Natural killer cell treated with Interleukin-12 subunit alpha and Interleukin-12 subunit beta and Interleukin-15 and Interleukin-18, amount 100 ng/mL, for 72 hours (primary cell): ENCODE measurements at regions not wholly inside any gene's neighbourhood (a gene's known extent, or its start where the extent isn't known, plus 50 kb on each side); places are given as distances from the start of the nearest gene placed in this dataset.
"Not testable (repeated sequence)": the region's sequence is repeated elsewhere in the genome, so short reads cannot be mapped to it uniquely, and the experiment has no call there.

Experiments used
- ATAC-seq, 2 donors: fragments of 150-1000 bp; cut with Tn5 transposase in 1 of 2; sonication (Bioruptor Pico), chemical (Tn5 transposase) in 1 of 2; 2 replicates each; pipeline ENCODE4 v1.10.0; 2021
- DNase-seq: peaks from one replicate; pipeline ENCODE4 v3.0.0; 2022; ENCODE audit warnings: low spot score
- H3K27ac Mint-ChIP-seq, 2 donors: 1 replicate in 1 of 2; 2 replicates in 1 of 2; pipeline ENCODE4 v1.8.0; 2022; ENCODE audit warnings: mixed read lengths in 2 of 2, mild to moderate bottlenecking in 1 of 2, moderate library complexity in 1 of 2
- H3K27me3 Mint-ChIP-seq, 2 donors: 1 replicate in 1 of 2; 2 replicates in 1 of 2; pipeline ENCODE4 v1.8.0; 2022; ENCODE audit warnings: mixed read lengths in 2 of 2
- H3K36me3 Mint-ChIP-seq: one replicate; pipeline ENCODE4 v1.8.0; 2022; ENCODE audit warnings: mixed read lengths
- H3K4me1 Mint-ChIP-seq, 2 donors: 1 replicate in 1 of 2; 2 replicates in 1 of 2; pipeline ENCODE4 v1.8.0; 2022; ENCODE audit warnings: low read depth in 2 of 2, mixed read lengths in 2 of 2, mild to moderate bottlenecking in 1 of 2
- H3K4me3 Mint-ChIP-seq: one replicate; pipeline ENCODE4 v1.8.0; 2022; ENCODE audit warnings: mixed read lengths
- H3K9me3 Mint-ChIP-seq: 2 replicates; pipeline ENCODE4 v1.8.0; 2022; ENCODE audit warnings: mixed read lengths

- ATAC-seq: no peak
- Mint-ChIP-seq H3K27ac (no peak overlapping the region), H3K27me3 (peaks cover 13 to 28% of the 10 kb centered on the region in 2 donors), H3K4me3 (no peak overlapping the region), H3K9me3 (no peaks in the 10 kb centered on the region), H3K36me3 (no peaks in the 10 kb centered on the region), H3K4me1 (no peaks in the 10 kb centered on the region)
- DNase-seq: no peak
Observed at GRCh38 chr10:128578766-128579165, 452.5 kb upstream of the MKI67 start.

GRCh38 chr10:128579280-128579865 is 453.1 kb upstream of the MKI67 start:
- H3K27me3 Mint-ChIP-seq: peaks cover 13 to 30% of the 10 kb centered on the region in 2 donors
- ATAC-seq: no peak

GRCh38 chr10:128579901-128580300 is 453.7 kb upstream of the MKI67 start:
- peaks cover 13 to 30% of the 10 kb centered on the region in 2 donors for H3K27me3 Mint-ChIP-seq
- H3K36me3 Mint-ChIP-seq: no peaks in the 10 kb centered on the region
- ATAC-seq: no peak
- H3K9me3 Mint-ChIP-seq: no peaks in the 10 kb centered on the region
- H3K4me1 Mint-ChIP-seq: no peaks in the 10 kb centered on the region
- DNase-seq: no peak
- H3K4me3 Mint-ChIP-seq: no peak overlapping the region
- H3K27ac Mint-ChIP-seq: no peak overlapping the region

More at GRCh38 chr10:128579280-128579865, 453.1 kb upstream of the MKI67 start:
- DNase-seq: no peak
- no peaks in the 10 kb centered on the region for H3K36me3 Mint-ChIP-seq
- H3K4me3 Mint-ChIP-seq: no peak overlapping the region
- H3K27ac Mint-ChIP-seq: no peak overlapping the region
- no peaks in the 10 kb centered on the region for H3K9me3 Mint-ChIP-seq
- H3K4me1 Mint-ChIP-seq: no peaks in the 10 kb centered on the region

- not testable (repeated sequence) for H3K27ac Mint-ChIP-seq, H3K4me3 Mint-ChIP-seq, DNase-seq, H3K36me3 Mint-ChIP-seq, H3K9me3 Mint-ChIP-seq, ATAC-seq, H3K4me1 Mint-ChIP-seq
- H3K27me3 Mint-ChIP-seq: peaks cover 11 to 23% of the 10 kb centered on the region in 2 donors
Observed at GRCh38 chr10:128583125-128583524, 456.9 kb upstream of the MKI67 start.

- not testable (repeated sequence) for ATAC-seq, DNase-seq, H3K27me3 Mint-ChIP-seq
Observed at GRCh38 chr10:128586599-128586998, 460.4 kb upstream of the MKI67 start.

GRCh38 chr10:128587689-128588088 is 461.5 kb upstream of the MKI67 start:
- Mint-ChIP-seq H3K4me1 (no peaks in the 10 kb centered on the region), H3K36me3 (no peaks in the 10 kb centered on the region), H3K27me3 (peaks cover 2 to 9% of the 10 kb centered on the region in 2 donors), H3K4me3 (no peak overlapping the region), H3K9me3 (no peaks in the 10 kb centered on the region), H3K27ac (no peak overlapping the region)
- DNase-seq (no peak), ATAC-seq (no peak)

More at GRCh38 chr10:128586599-128586998, 460.4 kb upstream of the MKI67 start:
- H3K4me1 Mint-ChIP-seq, H3K4me3 Mint-ChIP-seq, H3K9me3 Mint-ChIP-seq, H3K36me3 Mint-ChIP-seq, H3K27ac Mint-ChIP-seq: not testable (repeated sequence)

- no peak for DNase-seq
- Mint-ChIP-seq H3K36me3 (no peaks in the 10 kb centered on the region), H3K27me3 (peaks cover 2 to 6% of the 10 kb centered on the region in 2 donors), H3K4me1 (no peaks in the 10 kb centered on the region), H3K9me3 (no peaks in the 10 kb centered on the region), H3K4me3 (no peak overlapping the region), H3K27ac (no peak overlapping the region)
- no peak for ATAC-seq
Observed at GRCh38 chr10:128588402-128588801, 462.2 kb upstream of the MKI67 start.

- Mint-ChIP-seq H3K4me3 (no peak overlapping the region), H3K4me1 (no peaks in the 10 kb centered on the region), H3K36me3 (peaks cover 4% of the 10 kb centered on the region), H3K27me3 (peaks cover 2 to 27% of the 10 kb centered on the region in 2 donors), H3K27ac (no peak overlapping the region), H3K9me3 (no peaks in the 10 kb centered on the region)
- ATAC-seq (no peak), DNase-seq (no peak)
Observed at GRCh38 chr10:128594688-128595087, 468.5 kb upstream of the MKI67 start.

- Mint-ChIP-seq H3K27ac (no peak overlapping the region), H3K4me3 (no peak overlapping the region), H3K9me3 (no peaks in the 10 kb centered on the region), H3K36me3 (peaks cover 4% of the 10 kb centered on the region), H3K4me1 (no peaks in the 10 kb centered on the region), H3K27me3 (peaks cover 2 to 27% of the 10 kb centered on the region in 2 donors)
- no peak for ATAC-seq
- DNase-seq: no peak
Observed at GRCh38 chr10:128596906-128597305, 470.7 kb upstream of the MKI67 start.

GRCh38 chr10:128599030-128599429 is 472.8 kb upstream of the MKI67 start:
- no peak overlapping the region for H3K27ac Mint-ChIP-seq
- DNase-seq: no peak

GRCh38 chr10:128599538-128599937 is 473.3 kb upstream of the MKI67 start:
- H3K9me3 Mint-ChIP-seq: no peaks in the 10 kb centered on the region
- peaks cover 4% of the 10 kb centered on the region for H3K36me3 Mint-ChIP-seq
- peaks cover 8 to 35% of the 10 kb centered on the region in 2 donors for H3K27me3 Mint-ChIP-seq
- H3K4me3 Mint-ChIP-seq: no peak overlapping the region
- H3K4me1 Mint-ChIP-seq: no peaks in the 10 kb centered on the region
- no peak for DNase-seq
- no peak overlapping the region for H3K27ac Mint-ChIP-seq
- no peak for ATAC-seq

More at GRCh38 chr10:128599030-128599429, 472.8 kb upstream of the MKI67 start:
- no peak overlapping the region for H3K4me3 Mint-ChIP-seq
- ATAC-seq: no peak
- H3K36me3 Mint-ChIP-seq: peaks cover 4% of the 10 kb centered on the region
- no peaks in the 10 kb centered on the region for H3K9me3 Mint-ChIP-seq
- no peaks in the 10 kb centered on the region for H3K4me1 Mint-ChIP-seq
- peaks cover 8 to 35% of the 10 kb centered on the region in 2 donors for H3K27me3 Mint-ChIP-seq

- no peaks in the 10 kb centered on the region for H3K9me3 Mint-ChIP-seq
- ATAC-seq: no peak
- H3K4me1 Mint-ChIP-seq: no peaks in the 10 kb centered on the region
- no peak overlapping the region for H3K27ac Mint-ChIP-seq
- no peaks in the 10 kb centered on the region for H3K36me3 Mint-ChIP-seq
- H3K27me3 Mint-ChIP-seq: peaks cover 7 to 10% of the 10 kb centered on the region in 2 donors
- DNase-seq: no peak
- H3K4me3 Mint-ChIP-seq: no peak overlapping the region
Observed at GRCh38 chr10:128602183-128602582, 476.0 kb upstream of the MKI67 start.

- Mint-ChIP-seq H3K27me3 (peaks cover 8 to 13% of the 10 kb centered on the region in 2 donors), H3K4me1 (no peaks in the 10 kb centered on the region), H3K36me3 (no peaks in the 10 kb centered on the region), H3K4me3 (no peak overlapping the region), H3K9me3 (no peaks in the 10 kb centered on the region), H3K27ac (no peak overlapping the region)
- no peak for DNase-seq
- no peak for ATAC-seq
Observed at GRCh38 chr10:128604025-128604424, 477.8 kb upstream of the MKI67 start.

- H3K36me3 Mint-ChIP-seq: no peaks in the 10 kb centered on the region
- no peak overlapping the region for H3K4me3 Mint-ChIP-seq
- H3K27ac Mint-ChIP-seq: no peak overlapping the region
- H3K9me3 Mint-ChIP-seq: no peaks in the 10 kb centered on the region
- ATAC-seq (no peak), DNase-seq (no peak)
- no peaks in the 10 kb centered on the region for H3K4me1 Mint-ChIP-seq
- peaks cover 8 to 13% of the 10 kb centered on the region in 2 donors for H3K27me3 Mint-ChIP-seq
Observed at GRCh38 chr10:128605180-128605579, 479.0 kb upstream of the MKI67 start.

- no peaks in the 10 kb centered on the region for H3K4me1 Mint-ChIP-seq
- H3K27ac Mint-ChIP-seq: no peak overlapping the region
- no peaks in the 10 kb centered on the region for H3K36me3 Mint-ChIP-seq
- H3K9me3 Mint-ChIP-seq: no peaks in the 10 kb centered on the region
- ATAC-seq (no peak), DNase-seq (no peak)
- no peak overlapping the region for H3K4me3 Mint-ChIP-seq
- peaks cover 8 to 13% of the 10 kb centered on the region in 2 donors for H3K27me3 Mint-ChIP-seq
Observed at GRCh38 chr10:128606055-128606454, 479.8 kb upstream of the MKI67 start.
